ENCODE measurements at regions not wholly inside any gene's neighbourhood (a gene's known extent, or its start where the extent isn't known, plus 50 kb on each side); places are given as distances from the start of the nearest gene placed in this dataset.

DNA sequence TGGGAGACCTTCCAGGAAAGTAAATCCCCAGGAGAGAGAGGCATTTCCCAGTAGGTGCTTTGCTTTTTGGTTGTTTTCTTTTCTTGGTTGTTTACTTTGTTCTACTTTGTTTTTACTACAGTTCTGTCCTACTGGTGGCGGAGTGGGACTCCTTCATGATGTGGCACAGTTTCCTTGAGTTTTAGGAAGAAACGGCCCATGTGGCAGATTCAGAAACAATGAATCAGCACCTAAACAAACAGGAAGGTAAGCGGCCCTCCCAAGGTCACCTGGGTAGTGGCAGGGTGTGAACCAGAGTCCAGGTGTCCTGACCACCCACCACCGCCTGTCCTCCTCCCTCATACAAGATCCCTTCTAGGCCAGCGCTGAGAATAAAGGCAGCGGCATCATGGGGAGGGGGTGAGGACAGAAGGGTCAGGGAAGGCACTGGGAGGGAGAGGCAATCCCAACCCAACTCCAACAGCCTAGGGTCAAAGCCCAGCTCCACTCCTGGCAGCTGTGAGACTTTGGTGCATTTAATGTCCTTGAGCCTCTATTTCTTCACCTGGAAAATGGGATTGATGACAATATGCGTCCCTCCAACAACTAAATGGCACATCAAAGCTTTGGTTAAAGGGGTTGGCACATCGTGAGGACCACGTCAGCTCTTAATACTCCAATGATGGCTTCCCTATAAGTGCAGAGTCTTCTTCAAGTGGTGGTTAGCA is 111.5 kb upstream of the BCL2L14 start:
- H4K20me1 ChIP-seq (ENCODE audit: control insufficient read depth, insufficient read depth) = no peaks in the 10 kb centered on the region
- DNase-seq (ENCODE audit: low read depth, low spot score) (no peak), FAIRE-seq (no peak), ATAC-seq (no peak)
- H3K4me1 ChIP-seq (ENCODE audit: control insufficient read depth, insufficient read depth, low read length) = peaks cover 12% of the 10 kb centered on the region
- 63% methylated on average over 9 of the region's 9 CpGs for WGBS (ENCODE audit: insufficient coverage, insufficient replicate concordance, low lambda C conversion rate, missing lambda C conversion rate)
- POLR2A ChIA-PET = no interaction called here
- in situ Hi-C loops (cut with MboI) = no loop called here
- TF ChIP-seq PBX3 (IDR thresholded peaks at IDR 0.05; ENCODE audit: insufficient replicate concordance, low read depth, low read length) = no peak
- no peak for TF ChIP-seq IKZF2 (IDR thresholded peaks at IDR 0.05)
- TF ChIP-seq NFYA (IDR thresholded peaks at IDR 0.05; ENCODE audit: borderline replicate concordance, low read depth, low read length) = no peak
- no peak for TF ChIP-seq SIN3A (IDR thresholded peaks at IDR 0.05; ENCODE audit: low read depth, low read length)
- TF ChIP-seq RELA (IDR thresholded peaks at IDR 0.05; ENCODE audit: borderline replicate concordance, partially characterized antibody) = no peak
- TF ChIP-seq EGR1 (IDR thresholded peaks at IDR 0.05; ENCODE audit: borderline replicate concordance in 1 of 2, low read depth in 2 of 2, low read length in 2 of 2) = no peak
- no peak for TF ChIP-seq SIX5 (IDR thresholded peaks at IDR 0.05; ENCODE audit: low read depth, low read length, severe bottlenecking)
- TF ChIP-seq, protein P1, sequence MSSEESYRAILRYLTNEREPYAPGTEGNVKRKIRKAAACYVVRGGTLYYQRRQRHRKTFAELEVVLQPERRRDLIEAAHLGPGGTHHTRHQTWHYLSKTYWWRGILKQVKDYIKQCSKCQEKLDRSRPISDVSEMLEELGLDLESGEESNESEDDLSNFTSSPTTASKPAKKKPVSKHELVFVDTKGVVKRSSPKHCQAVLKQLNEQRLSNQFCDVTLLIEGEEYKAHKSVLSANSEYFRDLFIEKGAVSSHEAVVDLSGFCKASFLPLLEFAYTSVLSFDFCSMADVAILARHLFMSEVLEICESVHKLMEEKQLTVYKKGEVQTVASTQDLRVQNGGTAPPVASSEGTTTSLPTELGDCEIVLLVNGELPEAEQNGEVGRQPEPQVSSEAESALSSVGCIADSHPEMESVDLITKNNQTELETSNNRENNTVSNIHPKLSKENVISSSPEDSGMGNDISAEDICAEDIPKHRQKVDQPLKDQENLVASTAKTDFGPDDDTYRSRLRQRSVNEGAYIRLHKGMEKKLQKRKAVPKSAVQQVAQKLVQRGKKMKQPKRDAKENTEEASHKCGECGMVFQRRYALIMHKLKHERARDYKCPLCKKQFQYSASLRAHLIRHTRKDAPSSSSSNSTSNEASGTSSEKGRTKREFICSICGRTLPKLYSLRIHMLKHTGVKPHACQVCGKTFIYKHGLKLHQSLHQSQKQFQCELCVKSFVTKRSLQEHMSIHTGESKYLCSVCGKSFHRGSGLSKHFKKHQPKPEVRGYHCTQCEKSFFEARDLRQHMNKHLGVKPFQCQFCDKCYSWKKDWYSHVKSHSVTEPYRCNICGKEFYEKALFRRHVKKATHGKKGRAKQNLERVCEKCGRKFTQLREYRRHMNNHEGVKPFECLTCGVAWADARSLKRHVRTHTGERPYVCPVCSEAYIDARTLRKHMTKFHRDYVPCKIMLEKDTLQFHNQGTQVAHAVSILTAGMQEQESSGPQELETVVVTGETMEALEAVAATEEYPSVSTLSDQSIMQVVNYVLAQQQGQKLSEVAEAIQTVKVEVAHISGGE (CRISPR knock-in tag; IDR thresholded peaks at IDR 0.05) = no peak
- no peak for TF ChIP-seq BHLHE40 (IDR thresholded peaks at IDR 0.05; ENCODE audit: borderline replicate concordance in 1 of 2, low read depth in 2 of 2, low read length in 1 of 2)
- no peak for TF ChIP-seq SP1 (IDR thresholded peaks at IDR 0.05; ENCODE audit: low read depth, low read length)
- H2AFZ ChIP-seq (ENCODE audit: control insufficient read depth, low read depth, low read length) = peak overlapping the region; percentile 62; the same call in 1 of the 2 replicates
- intact Hi-C loops (cut with micrococcal nuclease; ENCODE audit: unreplicated experiment) = no loop called here
- H3K36me3 ChIP-seq (ENCODE audit: control insufficient read depth in 2 of 2, insufficient read depth in 2 of 2, low read length in 1 of 2) = no peaks in the 10 kb centered on the region
- H3K27me3 ChIP-seq (replicated peaks in 1 of 2; ENCODE audit: control insufficient read depth in 2 of 2, insufficient read depth in 2 of 2, low read length in 1 of 2) = no peaks in the 10 kb centered on the region
- H3K4me3 ChIP-seq = no peak overlapping the region
- 0 out of 2 replicates have a peak overlapping the region, but pooled peaks have one; percentile 5 for H3K27ac ChIP-seq (ENCODE audit: control insufficient read depth, insufficient read depth)
- no peaks in the 10 kb centered on the region for H3K9me3 ChIP-seq (replicated peaks; ENCODE audit: control insufficient read depth, insufficient read depth, low read length)
- CTCF ChIA-PET = interaction anchor here (0.9 to 1.9 kb wide), 5 partner anchors 7 to 378 kb away, joined by 3 to 11 read pairs (median 4); no protein-coding TSS in a partner anchor
- SMC1A ChIA-PET (ENCODE audit: uncharacterized antibody, unreplicated experiment) = interaction anchor here (1.1 to 2.4 kb wide), 4 partner anchors 8 to 14 kb away, joined by 3 to 11 read pairs (median 4); no protein-coding TSS in a partner anchor
- 0 out of 2 replicates have a peak overlapping the region, but pooled peaks have one; percentile 46 for H3K4me2 ChIP-seq (ENCODE audit: control insufficient read depth, insufficient read depth)
- H3K79me2 ChIP-seq (ENCODE audit: control insufficient read depth, insufficient read depth, low read length) = no peaks in the 10 kb centered on the region
- RAD21 ChIA-PET (ENCODE audit: unreplicated experiment) = interaction anchor here (0.9 kb wide), 1 partner anchor 10 kb away, joined by 3 read pairs; no protein-coding TSS in a partner anchor
- BruUV-seq (replicated peaks) = no TSS peak
- no peak overlapping the region for H3K9ac ChIP-seq (ENCODE audit: control insufficient read depth, insufficient read depth, low read length)

Data from GM12878 (cell line).